GM12878 (cell line): ENCODE measurements at regions not wholly inside any gene's neighbourhood (a gene's known extent, or its start where the extent isn't known, plus 50 kb on each side); places are given as distances from the start of the nearest gene placed in this dataset.

Experiments
- POLR2A ChIP-seq: IDR thresholded peaks from 2 replicates; pipeline ENCODE4 v1.6.1; 2011; ENCODE audit warnings: low read depth, mild to moderate bottlenecking, low read length
- RAD21 ChIP-seq: IDR thresholded peaks from 2 replicates; pipeline ENCODE4 v1.6.1; 2011; ENCODE audit warnings: mild to moderate bottlenecking, low read depth, low read length, moderate library complexity; ENCODE audit not compliant: insufficient read depth
- SMC3 ChIP-seq: IDR thresholded peaks from 2 replicates; pipeline ENCODE4 v1.6.1; 2011; ENCODE audit warnings: low read length, improper control_type of control experiment, borderline replicate concordance
- TAF1 ChIP-seq: IDR thresholded peaks from 2 replicates; pipeline ENCODE4 v1.6.1; 2011; ENCODE audit warnings: mild to moderate bottlenecking, low read depth, low read length, borderline replicate concordance
- TF ChIP-seq, protein P1 (sequence below), 3 experiments: IDR thresholded peaks in 2 of 3; conservative IDR thresholded peaks in 1 of 3; 2 replicates each; pipeline ENCODE4 v1.5.1; 2011; ENCODE audit warnings: low read depth in 3 of 3, low read length in 3 of 3, mild to moderate bottlenecking in 3 of 3, control low read depth in 2 of 3, moderate library complexity in 2 of 3, inconsistent platforms in 1 of 3, mixed read lengths in 1 of 3; ENCODE audit not compliant: control insufficient read depth in 2 of 3, insufficient read depth in 1 of 3; ENCODE audit errors: extremely low read depth in 1 of 3

DNA sequence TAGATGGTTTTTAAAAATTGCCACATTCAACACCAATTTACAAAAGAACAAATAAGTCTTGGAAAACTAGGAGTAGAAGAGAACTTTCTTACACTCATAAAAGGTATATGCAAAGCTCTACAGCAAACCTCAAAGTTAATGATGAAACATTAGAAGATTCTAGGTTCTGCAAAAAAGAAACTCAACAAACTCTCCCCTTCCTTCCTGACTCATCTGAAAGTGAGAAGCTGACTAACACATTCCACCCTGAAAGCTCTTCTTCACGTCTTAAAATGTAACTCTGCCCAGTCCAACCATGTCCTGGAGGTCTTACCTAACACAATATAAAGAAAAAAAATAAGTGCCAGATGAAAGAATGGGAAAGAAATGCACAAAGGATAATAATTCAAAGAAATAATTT lies 218.9 kb upstream of the ISX start:
- no peak for TF ChIP-seq RAD21
- TF ChIP-seq, protein P1, sequence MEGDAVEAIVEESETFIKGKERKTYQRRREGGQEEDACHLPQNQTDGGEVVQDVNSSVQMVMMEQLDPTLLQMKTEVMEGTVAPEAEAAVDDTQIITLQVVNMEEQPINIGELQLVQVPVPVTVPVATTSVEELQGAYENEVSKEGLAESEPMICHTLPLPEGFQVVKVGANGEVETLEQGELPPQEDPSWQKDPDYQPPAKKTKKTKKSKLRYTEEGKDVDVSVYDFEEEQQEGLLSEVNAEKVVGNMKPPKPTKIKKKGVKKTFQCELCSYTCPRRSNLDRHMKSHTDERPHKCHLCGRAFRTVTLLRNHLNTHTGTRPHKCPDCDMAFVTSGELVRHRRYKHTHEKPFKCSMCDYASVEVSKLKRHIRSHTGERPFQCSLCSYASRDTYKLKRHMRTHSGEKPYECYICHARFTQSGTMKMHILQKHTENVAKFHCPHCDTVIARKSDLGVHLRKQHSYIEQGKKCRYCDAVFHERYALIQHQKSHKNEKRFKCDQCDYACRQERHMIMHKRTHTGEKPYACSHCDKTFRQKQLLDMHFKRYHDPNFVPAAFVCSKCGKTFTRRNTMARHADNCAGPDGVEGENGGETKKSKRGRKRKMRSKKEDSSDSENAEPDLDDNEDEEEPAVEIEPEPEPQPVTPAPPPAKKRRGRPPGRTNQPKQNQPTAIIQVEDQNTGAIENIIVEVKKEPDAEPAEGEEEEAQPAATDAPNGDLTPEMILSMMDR (IDR thresholded peaks at IDR 0.05 in 2 of 3, conservative IDR thresholded peaks at IDR 0.05 in 1 of 3; ENCODE audit: control insufficient read depth in 2 of 3, extremely low read depth in 1 of 3, insufficient read depth in 1 of 3, low read depth in 3 of 3, low read length in 3 of 3), result no peak
- no peak for TF ChIP-seq POLR2A
- TF ChIP-seq TAF1, result no peak
- TF ChIP-seq SMC3, result no peak
